Natural killer cell (primary cell): ENCODE measurements at regions not wholly inside any gene's neighbourhood (a gene's known extent, or its start where the extent isn't known, plus 50 kb on each side); places are given as distances from the start of the nearest gene placed in this dataset.

ENCODE experiments used
- ATAC-seq, 3 donors: fragments of 150-1000 bp in 2 of 3; fragments of 200-7000 bp in 1 of 3; cut with Tn5 transposase; 1 replicate in 1 of 3; 2 replicates in 2 of 3; pipeline ENCODE4 v1.10.0; 2021; ENCODE audit warnings: mild to moderate bottlenecking in 2 of 3, moderate library complexity in 2 of 3
- DNase-seq, 2 donors: peaks; one replicate each; pipeline versions ENCODE4 v3.0.0 to v3.0.0-alpha.2; 2013 to 2021; ENCODE audit warnings: mixed read lengths in 1 of 2
- H3K27ac ChIP-seq: one replicate; pipeline ENCODE4 v1.5.1; 2013; ENCODE audit warnings: mild to moderate bottlenecking, low read length
- H3K27me3 ChIP-seq: one replicate; pipeline ENCODE4 v1.6.1; 2013; ENCODE audit warnings: low read length; ENCODE audit not compliant: control insufficient read depth, insufficient read depth
- H3K36me3 ChIP-seq: one replicate; pipeline ENCODE4 v1.6.1; 2013; ENCODE audit warnings: low read length; ENCODE audit not compliant: control insufficient read depth, insufficient read depth
- H3K4me1 ChIP-seq: one replicate; pipeline ENCODE4 v1.6.1; 2013; ENCODE audit warnings: low read length; ENCODE audit not compliant: control insufficient read depth, insufficient read depth
- H3K4me3 ChIP-seq: one replicate; pipeline ENCODE4 v1.5.1; 2013; ENCODE audit warnings: low read length
- H3K9me3 ChIP-seq: one replicate; pipeline ENCODE4 v1.6.1; 2013; ENCODE audit warnings: low read length; ENCODE audit not compliant: control insufficient read depth, insufficient read depth
- H3K27ac Mint-ChIP-seq, 2 donors: one replicate each; pipeline ENCODE4 v1.8.0; 2022; ENCODE audit warnings: mild to moderate bottlenecking in 2 of 2, mixed read lengths in 2 of 2, moderate library complexity in 1 of 2
- H3K27me3 Mint-ChIP-seq, 2 donors: one replicate each; pipeline ENCODE4 v1.8.0; 2022; ENCODE audit warnings: low read depth in 2 of 2, mixed read lengths in 2 of 2
- H3K36me3 Mint-ChIP-seq: one replicate; pipeline ENCODE4 v1.8.0; 2022; ENCODE audit warnings: mixed read lengths
- H3K4me1 Mint-ChIP-seq, 2 donors: one replicate each; pipeline ENCODE4 v1.8.0; 2022; ENCODE audit warnings: mixed read lengths in 2 of 2
- H3K4me3 Mint-ChIP-seq: one replicate; pipeline ENCODE4 v1.8.0; 2022; ENCODE audit warnings: mild to moderate bottlenecking, moderate library complexity, mixed read lengths
- H3K9me3 Mint-ChIP-seq, 2 donors: one replicate each; pipeline ENCODE4 v1.8.0; 2022; ENCODE audit warnings: mixed read lengths in 2 of 2
- CTCF ChIP-seq: fragments of 200-600 bp; IDR thresholded peaks from one replicate; pipeline ENCODE4 v1.8.0; 2022; ENCODE audit warnings: antibody characterized with exemption
- WGBS: methylation state at CpG from one replicate; pipeline ENCODE4 v1.1.7; 2013; ENCODE audit warnings: missing lambda C conversion rate; ENCODE audit not compliant: insufficient coverage; 5-methylcytosine and 5-hydroxymethylcytosine counted together
- intact Hi-C: fragments of 100-400 bp; cut with micrococcal nuclease; formaldehyde crosslinking; loops from one replicate; pipeline ENCODE4 v1.14.2; 2022

GRCh38 chr20:11140359-11140758 lies 466.6 kb upstream of the JAG1 start:
- H3K4me3 ChIP-seq = no peak overlapping the region
- WGBS = 75% methylated on average over 3 of the region's 3 CpGs
- H3K27me3 ChIP-seq = no peaks in the 10 kb centered on the region
- H3K4me1 ChIP-seq = no peaks in the 10 kb centered on the region
- Mint-ChIP-seq H3K36me3 (no peaks in the 10 kb centered on the region), H3K27ac (no peak overlapping the region), H3K4me1 (no peaks in the 10 kb centered on the region), H3K4me3 (no peak overlapping the region), H3K27me3 (no peaks in the 10 kb centered on the region), H3K9me3 (peaks cover 5 to 9% of the 10 kb centered on the region in 2 donors)
- no peaks in the 10 kb centered on the region for H3K9me3 ChIP-seq
- ATAC-seq (no peak), DNase-seq (no peak)
- no peaks in the 10 kb centered on the region for H3K36me3 ChIP-seq
- intact Hi-C loops = no loop called here
- no peak for TF ChIP-seq CTCF
- H3K27ac ChIP-seq = no peak overlapping the region

- Histone ChIP-seq H3K4me3 (no peak overlapping the region), H3K27ac (no peak overlapping the region), H3K36me3 (no peaks in the 10 kb centered on the region), H3K9me3 (no peaks in the 10 kb centered on the region), H3K27me3 (no peaks in the 10 kb centered on the region), H3K4me1 (no peaks in the 10 kb centered on the region)
- DNase-seq = no peak
- H3K27me3 Mint-ChIP-seq = no peaks in the 10 kb centered on the region
- no peaks in the 10 kb centered on the region for H3K4me1 Mint-ChIP-seq
- no peak overlapping the region for H3K27ac Mint-ChIP-seq
- ATAC-seq = no peak
- TF ChIP-seq CTCF = no peak
- WGBS = 98% methylated on average over 2 of the region's 2 CpGs
- intact Hi-C loops = no loop called here
- H3K4me3 Mint-ChIP-seq = no peak overlapping the region
- H3K36me3 Mint-ChIP-seq = no peaks in the 10 kb centered on the region
- peaks cover 3 to 7% of the 10 kb centered on the region in 2 donors for H3K9me3 Mint-ChIP-seq
Measured at GRCh38 chr20:11143481-11143880, 469.7 kb upstream of the JAG1 start.

- ATAC-seq = no peak
- TF ChIP-seq CTCF = no peak
- WGBS = 79% methylated on average over 9 of the region's 10 CpGs
- Histone ChIP-seq H3K27ac (no peak overlapping the region), H3K36me3 (no peaks in the 10 kb centered on the region), H3K9me3 (no peaks in the 10 kb centered on the region), H3K4me3 (no peak overlapping the region), H3K4me1 (no peaks in the 10 kb centered on the region), H3K27me3 (no peaks in the 10 kb centered on the region)
- intact Hi-C loops = no loop called here
- Mint-ChIP-seq H3K36me3 (no peaks in the 10 kb centered on the region), H3K27ac (no peak overlapping the region), H3K27me3 (no peaks in the 10 kb centered on the region), H3K4me1 (no peaks in the 10 kb centered on the region), H3K9me3 (peaks cover 3 to 7% of the 10 kb centered on the region in 2 donors), H3K4me3 (no peak overlapping the region)
- DNase-seq = no peak
Measured at GRCh38 chr20:11144114-11144950, 470.5 kb upstream of the JAG1 start.

GRCh38 chr20:11145616-11146015 lies 471.8 kb upstream of the JAG1 start:
- Histone ChIP-seq H3K36me3 (no peaks in the 10 kb centered on the region), H3K9me3 (no peaks in the 10 kb centered on the region), H3K4me1 (no peaks in the 10 kb centered on the region), H3K27me3 (no peaks in the 10 kb centered on the region), H3K27ac (no peak overlapping the region), H3K4me3 (no peak overlapping the region)
- DNase-seq (no peak), ATAC-seq (no peak)
- intact Hi-C loops = no loop called here
- 99% methylated on average over 3 of the region's 3 CpGs for WGBS
- Mint-ChIP-seq H3K4me1 (no peaks in the 10 kb centered on the region), H3K27me3 (no peaks in the 10 kb centered on the region), H3K9me3 (peaks cover 3% of the 10 kb centered on the region in 2 donors), H3K36me3 (no peaks in the 10 kb centered on the region), H3K27ac (no peak overlapping the region), H3K4me3 (no peak overlapping the region)
- no peak for TF ChIP-seq CTCF
